Activated CD4-positive, alpha-beta memory T cell treated with anti-CD3 and anti-CD28 coated beads for 36 hours (primary cell): ENCODE measurements at regions not wholly inside any gene's neighbourhood (a gene's known extent, or its start where the extent isn't known, plus 50 kb on each side); places are given as distances from the start of the nearest gene placed in this dataset.

Experiments
- CTCF ChIA-PET: fragments of 350-600 bp; sonication (Branson Sonifier 250); formaldehyde crosslinking; loops from one replicate; lab custom pipeline; 2021; ENCODE audit warnings: antibody characterized with exemption, inconsistent platforms; lab: Charles Lee
- POLR2A ChIA-PET: fragments of 350-600 bp; sonication (Branson Sonifier 250); formaldehyde crosslinking; loops from one replicate; lab custom pipeline; 2021; ENCODE audit warnings: antibody characterized with exemption; lab: Charles Lee
- DNase-seq: peaks from one replicate; pipeline ENCODE4 v3.0.0-alpha.2; 2020
- H3K27ac Mint-ChIP-seq: one replicate; pipeline ENCODE4 v1.8.0; 2021; ENCODE audit warnings: mixed read lengths
- H3K27me3 Mint-ChIP-seq: one replicate; pipeline ENCODE4 v1.8.0; 2021; ENCODE audit warnings: mixed read lengths
- H3K36me3 Mint-ChIP-seq: one replicate; pipeline ENCODE4 v1.8.0; 2021; ENCODE audit warnings: mixed read lengths
- H3K4me1 Mint-ChIP-seq: one replicate; pipeline ENCODE4 v1.8.0; 2021; ENCODE audit warnings: low read depth, mixed read lengths
- H3K4me3 Mint-ChIP-seq: one replicate; pipeline ENCODE4 v1.8.0; 2021; ENCODE audit warnings: mild to moderate bottlenecking, mixed read lengths
- H3K9me3 Mint-ChIP-seq: one replicate; pipeline ENCODE4 v1.8.0; 2021; ENCODE audit warnings: mixed read lengths
- intact Hi-C: fragments of 100-400 bp; cut with micrococcal nuclease; formaldehyde crosslinking; loops from one replicate; pipeline ENCODE4 v1.15.1; 2023

- Mint-ChIP-seq H3K27ac (no peak overlapping the region), H3K36me3 (no peaks in the 10 kb centered on the region), H3K4me1 (no peaks in the 10 kb centered on the region), H3K27me3 (no peaks in the 10 kb centered on the region), H3K9me3 (no peaks in the 10 kb centered on the region), H3K4me3 (no peak overlapping the region)
- ChIA-PET CTCF (interaction anchor here (0.6 kb wide), 1 partner anchor 192 kb away, joined by 3 read pairs; no protein-coding TSS in a partner anchor), POLR2A (no interaction called here)
- intact Hi-C loops = no loop called here
- no peak for DNase-seq
These were observed 92.2 kb downstream of the C1QL2 start for GRCh38 chr2:119066272-119066804.

GRCh38 chr2:119065146-119065545 lies 93.4 kb downstream of the C1QL2 start:
- no peaks in the 10 kb centered on the region for H3K27me3 Mint-ChIP-seq
- H3K4me1 Mint-ChIP-seq = no peaks in the 10 kb centered on the region
- intact Hi-C loops = no loop called here
- H3K9me3 Mint-ChIP-seq = no peaks in the 10 kb centered on the region
- no peak overlapping the region for H3K27ac Mint-ChIP-seq
- H3K36me3 Mint-ChIP-seq = no peaks in the 10 kb centered on the region
- H3K4me3 Mint-ChIP-seq = no peak overlapping the region
- ChIA-PET CTCF (no interaction called here), POLR2A (no interaction called here)
- DNase-seq = no peak

GRCh38 chr2:119064567-119064966 lies 94.0 kb downstream of the C1QL2 start:
- CTCF ChIA-PET = no interaction called here
- Mint-ChIP-seq H3K36me3 (no peaks in the 10 kb centered on the region), H3K4me3 (no peak overlapping the region), H3K4me1 (no peaks in the 10 kb centered on the region), H3K27ac (no peak overlapping the region), H3K27me3 (no peaks in the 10 kb centered on the region), H3K9me3 (no peaks in the 10 kb centered on the region)
- intact Hi-C loops = no loop called here
- POLR2A ChIA-PET = no interaction called here
- DNase-seq = no peak

- Mint-ChIP-seq H3K27ac (no peak overlapping the region), H3K4me1 (no peaks in the 10 kb centered on the region), H3K27me3 (no peaks in the 10 kb centered on the region), H3K36me3 (no peaks in the 10 kb centered on the region), H3K9me3 (no peaks in the 10 kb centered on the region), H3K4me3 (no peak overlapping the region)
- no peak for DNase-seq
- CTCF ChIA-PET = no interaction called here
- intact Hi-C loops = no loop called here
- POLR2A ChIA-PET = no interaction called here
These were observed 95.4 kb downstream of the C1QL2 start for GRCh38 chr2:119063177-119063576.

GRCh38 chr2:119062652-119063051 lies 95.9 kb downstream of the C1QL2 start:
- POLR2A ChIA-PET = no interaction called here
- intact Hi-C loops = no loop called here

DNA sequence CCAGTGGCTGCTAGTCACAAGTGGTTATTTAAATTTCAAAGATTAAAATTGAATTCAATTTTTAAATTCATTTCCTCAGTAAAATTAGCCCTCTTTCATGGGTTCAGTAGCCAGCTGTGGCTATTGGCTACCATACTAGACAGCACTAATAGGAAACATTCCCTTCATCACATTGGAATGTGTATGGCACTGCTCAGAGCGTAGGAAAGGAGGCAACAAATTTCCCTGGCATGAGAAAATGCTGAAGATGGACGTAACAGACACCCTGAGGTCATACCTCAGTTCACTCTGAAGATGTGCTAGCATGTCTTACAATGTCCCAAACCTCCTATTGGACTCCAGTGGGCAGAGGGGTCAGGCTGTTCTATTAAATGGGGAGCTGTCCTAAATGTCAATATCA lies 96.4 kb downstream of the C1QL2 start:
- DNase-seq = no peak
- H3K36me3 Mint-ChIP-seq = no peaks in the 10 kb centered on the region
- no peaks in the 10 kb centered on the region for H3K4me1 Mint-ChIP-seq
- no peak overlapping the region for H3K4me3 Mint-ChIP-seq
- POLR2A ChIA-PET = no interaction called here
- no peak overlapping the region for H3K27ac Mint-ChIP-seq
- no peaks in the 10 kb centered on the region for H3K9me3 Mint-ChIP-seq
- intact Hi-C loops = no loop called here
- no peaks in the 10 kb centered on the region for H3K27me3 Mint-ChIP-seq
- CTCF ChIA-PET = no interaction called here

More at GRCh38 chr2:119062652-119063051, 95.9 kb downstream of the C1QL2 start:
- Mint-ChIP-seq H3K4me3 (no peak overlapping the region), H3K9me3 (no peaks in the 10 kb centered on the region), H3K27me3 (no peaks in the 10 kb centered on the region), H3K36me3 (no peaks in the 10 kb centered on the region), H3K27ac (no peak overlapping the region), H3K4me1 (no peaks in the 10 kb centered on the region)
- DNase-seq = no peak
- CTCF ChIA-PET = no interaction called here

DNA sequence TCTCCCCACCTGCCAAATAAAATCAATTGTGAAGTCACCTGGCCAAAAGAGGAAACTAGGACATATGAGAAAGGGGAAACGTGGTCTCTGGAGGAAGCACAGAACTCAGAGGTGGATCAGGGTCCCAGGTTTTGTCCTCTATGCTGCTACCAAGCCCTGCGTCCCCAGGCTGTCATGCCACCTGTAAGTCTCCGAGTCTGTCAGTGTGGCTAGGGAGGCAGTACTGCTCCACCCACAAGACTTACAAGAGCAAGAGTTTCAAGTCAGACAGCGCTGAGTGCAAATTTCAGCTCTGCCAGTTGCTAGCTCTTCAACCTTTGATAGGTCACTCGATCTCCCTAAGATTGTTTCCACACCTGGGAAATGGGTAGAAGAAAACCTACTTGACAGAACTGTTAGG lies 98.6 kb downstream of the C1QL2 start:
- no peaks in the 10 kb centered on the region for H3K27me3 Mint-ChIP-seq
- POLR2A ChIA-PET = no interaction called here
- intact Hi-C loops = no loop called here
- no peak overlapping the region for H3K27ac Mint-ChIP-seq
- peaks cover 11% of the 10 kb centered on the region for H3K9me3 Mint-ChIP-seq
- no peaks in the 10 kb centered on the region for H3K4me1 Mint-ChIP-seq
- H3K36me3 Mint-ChIP-seq = no peaks in the 10 kb centered on the region
- CTCF ChIA-PET = no interaction called here
- no peak overlapping the region for H3K4me3 Mint-ChIP-seq
- no peak for DNase-seq

GRCh38 chr2:119059287-119059686 lies 99.3 kb downstream of the C1QL2 start:
- Mint-ChIP-seq H3K4me3 (no peak overlapping the region), H3K4me1 (no peaks in the 10 kb centered on the region), H3K36me3 (no peaks in the 10 kb centered on the region), H3K9me3 (peaks cover 17% of the 10 kb centered on the region), H3K27me3 (no peaks in the 10 kb centered on the region), H3K27ac (no peak overlapping the region)
- POLR2A ChIA-PET = no interaction called here
- CTCF ChIA-PET = no interaction called here
- no peak for DNase-seq
- intact Hi-C loops = no loop called here

DNA sequence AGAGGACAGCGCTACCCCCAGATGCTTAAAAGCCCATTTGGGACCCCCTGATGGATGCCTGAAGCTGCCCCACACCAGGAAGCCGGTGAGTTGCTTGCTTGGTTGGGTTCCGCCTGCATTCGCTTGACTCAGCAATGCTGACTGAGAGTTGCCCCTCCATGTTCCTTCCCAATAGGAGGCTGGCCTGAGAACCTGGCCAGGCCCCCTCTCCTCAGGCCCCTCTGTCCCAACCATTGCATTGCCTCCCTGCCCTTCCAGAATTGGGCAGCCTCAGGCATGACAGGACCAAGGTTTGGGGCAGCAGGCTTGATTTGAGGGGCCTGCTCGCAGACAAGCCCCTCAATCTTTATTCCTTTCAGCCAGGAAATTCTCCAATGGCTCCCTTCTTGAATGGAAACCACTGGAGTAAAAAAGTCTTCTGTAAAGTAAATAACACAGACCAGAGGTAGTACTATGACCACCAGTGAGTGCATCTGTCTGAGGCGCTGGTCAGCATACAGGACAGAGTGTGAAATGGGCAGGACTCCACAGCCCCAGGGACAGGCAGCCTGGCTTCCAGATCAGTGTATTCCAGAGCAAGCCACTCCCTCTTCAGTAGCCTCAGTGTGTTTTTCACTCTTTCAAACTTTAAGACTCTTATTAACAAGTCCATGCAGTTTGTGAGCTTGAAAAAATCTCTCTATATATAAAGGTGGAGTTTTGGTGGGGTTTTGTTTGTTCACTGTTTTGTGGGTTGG lies 104.7 kb downstream of the C1QL2 start:
- ChIA-PET CTCF (no interaction called here), POLR2A (no interaction called here)
- Mint-ChIP-seq H3K4me1 (no peaks in the 10 kb centered on the region), H3K9me3 (peaks cover 17% of the 10 kb centered on the region), H3K36me3 (no peaks in the 10 kb centered on the region), H3K27ac (no peak overlapping the region), H3K27me3 (peaks cover 4% of the 10 kb centered on the region), H3K4me3 (no peak overlapping the region)
- intact Hi-C loops = no loop called here
- DNase-seq = no peak

GRCh38 chr2:119051263-119051662 lies 107.3 kb downstream of the C1QL2 start:
- CTCF ChIA-PET = no interaction called here
- intact Hi-C loops = no loop called here
- peaks cover 4% of the 10 kb centered on the region for H3K27me3 Mint-ChIP-seq

GRCh38 chr2:119049968-119050704 lies 108.1 kb downstream of the MARCO start:
- H3K4me1 Mint-ChIP-seq = no peaks in the 10 kb centered on the region
- peaks cover 4% of the 10 kb centered on the region for H3K27me3 Mint-ChIP-seq
- peaks cover 8% of the 10 kb centered on the region for H3K9me3 Mint-ChIP-seq
- no peak overlapping the region for H3K4me3 Mint-ChIP-seq
- H3K36me3 Mint-ChIP-seq = no peaks in the 10 kb centered on the region
- DNase-seq = no peak
- POLR2A ChIA-PET = no interaction called here
- H3K27ac Mint-ChIP-seq = no peak overlapping the region
- CTCF ChIA-PET = no interaction called here
- intact Hi-C loops = no loop called here

More at GRCh38 chr2:119051263-119051662, 107.3 kb downstream of the C1QL2 start:
- H3K4me3 Mint-ChIP-seq = no peak overlapping the region
- H3K9me3 Mint-ChIP-seq = peaks cover 14% of the 10 kb centered on the region
- H3K27ac Mint-ChIP-seq = no peak overlapping the region
- no peak for DNase-seq
- no peaks in the 10 kb centered on the region for H3K36me3 Mint-ChIP-seq
- POLR2A ChIA-PET = no interaction called here
- no peaks in the 10 kb centered on the region for H3K4me1 Mint-ChIP-seq
